ENCODE measurements at regions not wholly inside any gene's neighbourhood (a gene's known extent, or its start where the extent isn't known, plus 50 kb on each side); places are given as distances from the start of the nearest gene placed in this dataset.
A peak's percentile ranks its signal among the peaks of the same experiment; 100 is the strongest.

DNA sequence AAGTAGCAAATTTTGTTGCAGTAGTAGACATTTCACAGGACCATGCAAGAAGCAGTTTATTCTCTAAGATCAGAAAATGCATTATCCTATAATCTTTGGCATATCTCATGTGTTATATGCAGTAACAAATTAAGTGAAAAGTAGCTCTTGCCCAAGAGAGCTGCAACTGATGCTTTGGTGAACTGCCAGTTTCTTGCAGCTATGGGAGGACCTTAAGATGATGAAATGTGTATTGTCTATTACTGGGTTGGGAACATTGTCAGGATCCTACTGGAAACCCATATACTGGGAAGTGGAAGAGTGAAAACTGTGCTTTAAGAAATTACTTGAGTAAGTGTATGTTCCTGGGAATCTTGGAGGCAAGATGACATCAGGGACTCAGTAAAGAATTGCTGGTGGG, 238.8 kb downstream of the DACT1 start:
- no peak for ATAC-seq (ENCODE audit: low FRiP score)
- TF ChIP-seq, protein P1, sequence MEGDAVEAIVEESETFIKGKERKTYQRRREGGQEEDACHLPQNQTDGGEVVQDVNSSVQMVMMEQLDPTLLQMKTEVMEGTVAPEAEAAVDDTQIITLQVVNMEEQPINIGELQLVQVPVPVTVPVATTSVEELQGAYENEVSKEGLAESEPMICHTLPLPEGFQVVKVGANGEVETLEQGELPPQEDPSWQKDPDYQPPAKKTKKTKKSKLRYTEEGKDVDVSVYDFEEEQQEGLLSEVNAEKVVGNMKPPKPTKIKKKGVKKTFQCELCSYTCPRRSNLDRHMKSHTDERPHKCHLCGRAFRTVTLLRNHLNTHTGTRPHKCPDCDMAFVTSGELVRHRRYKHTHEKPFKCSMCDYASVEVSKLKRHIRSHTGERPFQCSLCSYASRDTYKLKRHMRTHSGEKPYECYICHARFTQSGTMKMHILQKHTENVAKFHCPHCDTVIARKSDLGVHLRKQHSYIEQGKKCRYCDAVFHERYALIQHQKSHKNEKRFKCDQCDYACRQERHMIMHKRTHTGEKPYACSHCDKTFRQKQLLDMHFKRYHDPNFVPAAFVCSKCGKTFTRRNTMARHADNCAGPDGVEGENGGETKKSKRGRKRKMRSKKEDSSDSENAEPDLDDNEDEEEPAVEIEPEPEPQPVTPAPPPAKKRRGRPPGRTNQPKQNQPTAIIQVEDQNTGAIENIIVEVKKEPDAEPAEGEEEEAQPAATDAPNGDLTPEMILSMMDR (IDR thresholded peaks at IDR 0.05) = no peak
- DNase-seq (ENCODE audit: low spot score) = no peak

GRCh38 chr14:58878439-58879139, 240.8 kb downstream of the DACT1 start:
- TF ChIP-seq, protein P1 (IDR thresholded peaks at IDR 0.05) = no peak
- ATAC-seq (ENCODE audit: low FRiP score) (no peak), DNase-seq (ENCODE audit: low spot score) (no peak)

GRCh38 chr14:58881433-58881832, 243.7 kb downstream of the DACT1 start:
- TF ChIP-seq, protein P1 (IDR thresholded peaks at IDR 0.05) = no peak
- ATAC-seq (ENCODE audit: low FRiP score) = no peak
- DNase-seq (ENCODE audit: low spot score) = no peak

DNA sequence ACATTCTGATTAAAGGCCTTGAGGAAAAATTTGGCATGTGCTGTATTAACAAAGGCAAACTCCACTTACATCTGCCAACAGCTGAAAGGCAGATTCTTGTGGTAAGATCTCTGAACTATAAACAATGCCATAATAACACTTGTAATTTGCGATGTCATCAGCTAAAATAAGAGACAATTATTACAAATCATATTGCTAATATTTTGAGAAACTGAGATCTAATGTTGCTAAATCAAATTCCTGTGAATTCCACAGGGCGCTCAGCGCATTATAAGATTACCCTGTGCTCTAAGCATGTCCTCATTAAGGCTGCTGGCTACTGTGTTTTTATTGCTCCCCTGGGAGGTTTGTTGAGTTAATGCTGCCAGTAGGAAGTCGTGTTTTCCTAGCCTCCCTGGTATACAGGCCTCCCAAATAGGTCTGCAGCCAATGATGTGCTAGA, 244.8 kb downstream of the DACT1 start:
- ATAC-seq (ENCODE audit: low FRiP score) (no peak), DNase-seq (ENCODE audit: low spot score) (no peak)

DNA sequence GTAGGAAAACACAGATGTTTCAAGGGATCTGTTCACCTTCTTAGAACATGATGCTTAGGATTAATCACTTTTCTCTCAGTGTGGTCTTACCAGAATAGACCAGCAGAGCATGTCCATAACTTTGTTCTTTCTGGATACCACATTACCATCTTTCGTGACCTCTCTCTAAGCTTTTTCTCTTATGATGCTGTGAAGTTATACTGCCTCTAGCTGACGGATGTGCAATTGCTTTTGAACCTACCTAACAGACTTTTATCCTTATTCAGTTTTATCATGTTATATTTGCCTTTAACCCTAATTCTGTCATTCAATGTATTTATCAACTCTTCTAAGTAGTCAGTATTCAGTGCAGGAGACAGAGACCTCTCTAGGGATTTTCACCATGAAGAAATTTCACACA, 246.7 kb downstream of the DACT1 start:
- TF ChIP-seq, protein P1 (IDR thresholded peaks at IDR 0.05) = no peak
- DNase-seq (ENCODE audit: low spot score) (no peak), ATAC-seq (ENCODE audit: low FRiP score) (no peak)

More for the DNA sequence above, 244.8 kb downstream of the DACT1 start:
- TF ChIP-seq, protein P1 (IDR thresholded peaks at IDR 0.05) = no peak

- ATAC-seq (ENCODE audit: low FRiP score) (no peak), DNase-seq (ENCODE audit: low spot score) (no peak)
- TF ChIP-seq, protein P1 (IDR thresholded peaks at IDR 0.05) = no peak
These were observed 250.2 kb downstream of the DACT1 start for GRCh38 chr14:58887931-58888330.

- TF ChIP-seq, protein P1 (IDR thresholded peaks at IDR 0.05) = no peak
- DNase-seq (ENCODE audit: low spot score) = no peak
- peak; percentile 81 for ATAC-seq (ENCODE audit: low FRiP score)
These were observed 261.0 kb downstream of the DACT1 start for GRCh38 chr14:58898655-58899316.

All from omental fat pad (tissue), 3 donors.